ENCODE measurements at regions not wholly inside any gene's neighbourhood (a gene's known extent, or its start where the extent isn't known, plus 50 kb on each side); places are given as distances from the start of the nearest gene placed in this dataset.

DNA sequence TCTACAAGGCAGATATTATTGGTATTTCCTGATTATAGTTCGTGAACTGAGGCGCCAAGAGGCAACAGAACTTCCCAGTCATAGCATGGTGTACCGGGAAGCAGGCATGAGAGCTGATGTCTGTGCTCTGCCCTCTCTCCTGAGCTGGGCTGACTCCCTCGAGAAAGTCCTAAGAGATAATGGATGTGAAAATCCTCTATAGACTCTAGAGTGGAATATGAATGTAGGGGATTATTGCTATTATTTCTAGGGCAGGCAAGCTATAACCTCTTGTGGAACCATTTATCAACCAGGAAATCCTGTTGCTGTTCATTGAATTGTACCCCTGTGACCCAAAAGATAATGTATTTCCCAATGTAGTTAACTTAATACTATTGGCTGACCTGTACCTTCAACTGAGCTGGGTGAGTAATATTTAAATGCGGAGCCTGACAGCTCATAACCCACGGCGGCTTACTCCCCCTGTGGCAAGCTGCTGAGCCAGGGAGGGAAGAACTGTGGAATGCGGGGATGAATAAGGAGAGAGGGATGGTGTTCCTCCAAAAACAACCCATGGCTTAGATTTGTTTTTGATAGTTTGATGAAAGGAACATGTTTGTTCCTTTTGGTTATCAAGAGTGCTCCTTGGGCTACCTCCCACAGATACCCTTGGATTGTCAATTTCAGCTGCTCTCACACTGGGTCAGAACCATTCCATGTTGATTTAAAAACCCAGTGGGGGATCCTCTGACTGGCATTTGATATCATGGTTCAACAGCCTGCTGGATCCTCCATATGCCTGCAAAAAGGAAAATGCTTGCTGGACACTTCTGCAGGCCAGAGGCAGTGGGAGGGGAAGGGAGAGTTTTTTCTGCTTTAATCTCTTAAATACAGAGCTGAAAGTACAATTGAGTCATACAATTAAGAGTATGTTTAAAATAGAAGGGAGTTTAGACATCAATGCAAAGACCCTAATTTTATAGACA, 339.0 kb upstream of the BOD1L1 start:
- H3K36me3 ChIP-seq = no peaks in the 10 kb centered on the region
- H3K4me3 ChIP-seq = no peak overlapping the region
- no peaks in the 10 kb centered on the region for H3K4me1 ChIP-seq
- no peaks in the 10 kb centered on the region for H3K9me3 ChIP-seq
- no peak overlapping the region for H3K27ac ChIP-seq
- no peak for DNase-seq (ENCODE audit: low spot score in 2 of 2)
- TF ChIP-seq, protein P1, sequence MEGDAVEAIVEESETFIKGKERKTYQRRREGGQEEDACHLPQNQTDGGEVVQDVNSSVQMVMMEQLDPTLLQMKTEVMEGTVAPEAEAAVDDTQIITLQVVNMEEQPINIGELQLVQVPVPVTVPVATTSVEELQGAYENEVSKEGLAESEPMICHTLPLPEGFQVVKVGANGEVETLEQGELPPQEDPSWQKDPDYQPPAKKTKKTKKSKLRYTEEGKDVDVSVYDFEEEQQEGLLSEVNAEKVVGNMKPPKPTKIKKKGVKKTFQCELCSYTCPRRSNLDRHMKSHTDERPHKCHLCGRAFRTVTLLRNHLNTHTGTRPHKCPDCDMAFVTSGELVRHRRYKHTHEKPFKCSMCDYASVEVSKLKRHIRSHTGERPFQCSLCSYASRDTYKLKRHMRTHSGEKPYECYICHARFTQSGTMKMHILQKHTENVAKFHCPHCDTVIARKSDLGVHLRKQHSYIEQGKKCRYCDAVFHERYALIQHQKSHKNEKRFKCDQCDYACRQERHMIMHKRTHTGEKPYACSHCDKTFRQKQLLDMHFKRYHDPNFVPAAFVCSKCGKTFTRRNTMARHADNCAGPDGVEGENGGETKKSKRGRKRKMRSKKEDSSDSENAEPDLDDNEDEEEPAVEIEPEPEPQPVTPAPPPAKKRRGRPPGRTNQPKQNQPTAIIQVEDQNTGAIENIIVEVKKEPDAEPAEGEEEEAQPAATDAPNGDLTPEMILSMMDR (IDR thresholded peaks at IDR 0.05) = no peak
- no peak for TF ChIP-seq POLR2A (IDR thresholded peaks at IDR 0.05)
- peak in 1 of 2 donors; percentile 8 for TF ChIP-seq EP300 (IDR thresholded peaks at IDR 0.05)
- WGBS, 2 donors = 55 to 66% methylated on average over 8 of the region's 8 CpGs
- no peaks in the 10 kb centered on the region for H3K27me3 ChIP-seq

DNA sequence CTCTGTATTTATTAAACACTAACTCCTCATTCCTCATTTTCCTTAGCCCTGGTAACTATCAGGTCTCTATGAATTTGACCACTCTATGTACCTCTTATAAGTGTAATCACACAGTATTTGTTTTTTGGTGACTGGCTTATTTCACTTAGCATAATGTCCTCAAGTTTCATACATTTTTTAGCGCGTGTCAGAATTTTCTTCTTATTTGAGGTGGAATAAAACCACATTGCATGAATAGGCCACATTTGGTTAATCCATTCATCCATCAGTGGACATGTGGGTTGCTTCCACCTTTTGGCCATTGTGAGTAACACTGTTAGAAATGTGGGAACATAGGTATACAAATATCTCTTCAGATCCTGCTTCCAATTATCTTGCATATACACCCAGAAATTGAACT, 341.2 kb upstream of the BOD1L1 start:
- Histone ChIP-seq H3K27me3 (no peaks in the 10 kb centered on the region), H3K27ac (no peak overlapping the region), H3K9me3 (no peaks in the 10 kb centered on the region), H3K36me3 (no peaks in the 10 kb centered on the region), H3K4me1 (no peaks in the 10 kb centered on the region), H3K4me3 (no peak overlapping the region)
- DNase-seq (ENCODE audit: low spot score in 2 of 2) = no peak
- 95 to 100% methylated on average over 2 of the region's 2 CpGs for WGBS, 2 donors
- TF ChIP-seq EP300 (IDR thresholded peaks at IDR 0.05) = no peak
- no peak for TF ChIP-seq POLR2A (IDR thresholded peaks at IDR 0.05)

DNA sequence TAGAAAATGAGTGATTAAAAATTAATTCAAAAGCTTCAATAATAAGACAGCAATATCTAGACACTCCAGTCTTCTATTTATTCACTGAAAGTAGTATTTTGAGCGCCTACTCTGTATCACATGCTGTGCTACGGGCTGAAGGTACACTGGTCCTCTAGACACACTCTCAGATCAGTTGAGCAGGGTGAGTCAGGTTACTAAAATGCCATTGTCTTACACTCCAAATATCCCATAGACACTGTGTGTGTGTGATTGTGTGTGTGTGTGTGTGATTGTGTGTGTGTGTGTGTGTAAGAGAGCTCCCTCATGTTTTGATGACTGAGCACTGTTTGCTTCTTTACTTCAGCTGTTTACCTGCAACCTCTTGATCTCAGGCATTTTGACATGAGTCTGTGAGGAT, 342.8 kb upstream of the BOD1L1 start:
- no peaks in the 10 kb centered on the region for H3K9me3 ChIP-seq
- H3K4me1 ChIP-seq = no peaks in the 10 kb centered on the region
- TF ChIP-seq, protein P1 (IDR thresholded peaks at IDR 0.05) = no peak
- TF ChIP-seq EP300 (IDR thresholded peaks at IDR 0.05) (no peak), POLR2A (IDR thresholded peaks at IDR 0.05) (no peak)
- 92 to 95% methylated on average over 2 of the region's 2 CpGs for WGBS, 2 donors
- H3K27ac ChIP-seq = no peak overlapping the region
- no peak for DNase-seq (ENCODE audit: low spot score in 2 of 2)
- H3K36me3 ChIP-seq = no peaks in the 10 kb centered on the region
- no peaks in the 10 kb centered on the region for H3K27me3 ChIP-seq
- no peak overlapping the region for H3K4me3 ChIP-seq

DNA sequence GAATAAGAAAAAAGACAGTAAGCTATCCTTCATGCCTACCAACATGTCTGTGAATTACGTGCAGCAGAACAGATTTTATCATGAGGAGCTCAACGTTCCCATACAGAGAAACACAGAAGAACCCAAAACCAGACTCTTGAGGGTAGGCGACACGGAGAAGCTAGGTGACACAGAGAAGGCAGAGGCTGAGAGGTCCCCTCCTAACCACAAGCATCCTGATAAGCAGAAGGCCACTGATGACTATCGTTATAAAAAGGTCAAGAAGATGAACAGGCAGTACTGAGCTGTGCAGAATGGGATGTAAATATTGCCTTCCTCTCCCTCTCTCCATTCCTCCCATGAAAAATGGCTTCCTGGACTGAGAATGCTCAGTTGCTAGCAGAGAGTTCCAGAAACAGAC, 350.2 kb upstream of the BOD1L1 start:
- H3K4me1 ChIP-seq = no peaks in the 10 kb centered on the region
- no peaks in the 10 kb centered on the region for H3K36me3 ChIP-seq
- no peak for DNase-seq (ENCODE audit: low spot score in 2 of 2)
- no peak overlapping the region for H3K27ac ChIP-seq
- H3K27me3 ChIP-seq = no peaks in the 10 kb centered on the region
- H3K9me3 ChIP-seq = no peaks in the 10 kb centered on the region
- WGBS, 2 donors = 78 to 80% methylated on average over 5 of the region's 5 CpGs
- TF ChIP-seq POLR2A (IDR thresholded peaks at IDR 0.05) (no peak), EP300 (IDR thresholded peaks at IDR 0.05) (no peak)
- TF ChIP-seq, protein P1 (IDR thresholded peaks at IDR 0.05) = no peak
- no peak overlapping the region for H3K4me3 ChIP-seq

DNA sequence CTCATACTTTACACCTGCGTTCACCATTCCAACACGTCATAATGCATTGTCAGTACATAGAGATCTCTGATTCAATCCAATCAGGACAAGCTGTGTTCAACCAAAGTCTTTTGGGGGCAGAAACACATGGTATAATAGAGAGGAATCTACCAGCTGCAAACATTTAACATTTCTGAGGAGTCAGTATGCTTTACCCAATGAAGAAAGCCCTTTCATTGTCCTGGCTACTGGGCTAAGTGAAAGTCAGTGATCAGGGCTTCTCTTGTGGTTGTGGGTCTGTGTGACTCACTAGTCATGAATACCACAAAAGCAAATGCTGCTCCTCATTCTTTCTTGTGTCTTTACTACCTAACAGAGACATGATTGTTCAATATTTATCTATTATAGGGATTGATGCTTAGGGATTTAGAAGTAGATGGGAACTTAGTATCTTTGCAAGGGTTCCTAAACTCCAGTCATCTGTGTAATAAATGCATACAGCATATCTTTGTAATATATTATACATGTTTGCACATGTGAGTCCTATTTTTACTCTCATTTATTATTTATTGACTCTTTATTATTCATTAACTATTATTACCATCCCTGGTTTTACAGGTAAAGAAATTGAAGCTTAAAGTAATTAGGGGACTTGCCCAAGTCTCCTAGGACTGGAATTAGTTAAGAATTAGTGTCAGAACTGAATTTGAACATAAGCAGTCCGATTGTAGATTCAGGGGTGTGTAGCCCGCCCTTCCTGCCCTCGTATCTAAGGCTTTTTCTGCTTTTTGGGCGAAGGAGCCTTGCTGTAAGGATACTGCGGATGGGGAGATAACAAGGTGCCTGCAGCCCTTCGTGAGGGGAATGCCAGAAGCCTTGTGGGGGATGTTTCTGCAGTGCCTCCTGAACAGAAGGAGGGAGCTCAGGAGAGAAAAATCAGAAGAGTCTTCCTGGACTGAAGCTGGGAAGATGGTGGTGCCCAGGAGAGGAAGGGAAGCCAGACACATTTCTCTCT, 353.1 kb upstream of the BOD1L1 start:
- no peaks in the 10 kb centered on the region for H3K9me3 ChIP-seq
- no peak overlapping the region for H3K27ac ChIP-seq
- H3K27me3 ChIP-seq = no peaks in the 10 kb centered on the region
- no peaks in the 10 kb centered on the region for H3K36me3 ChIP-seq
- no peak overlapping the region for H3K4me3 ChIP-seq
- no peak for DNase-seq (ENCODE audit: low spot score in 2 of 2)
- TF ChIP-seq, protein P1 (IDR thresholded peaks at IDR 0.05) = no peak
- TF ChIP-seq EP300 (IDR thresholded peaks at IDR 0.05) = no peak
- H3K4me1 ChIP-seq = peaks cover 0 to 4% (median 0%) of the 10 kb centered on the region in 4 donors
- WGBS, 2 donors = 59 to 62% methylated on average over 8 of the region's 8 CpGs

Measured in tibial nerve (tissue), 4 donors.